ENCODE measurements at regions not wholly inside any gene's neighbourhood (a gene's known extent, or its start where the extent isn't known, plus 50 kb on each side); places are given as distances from the start of the nearest gene placed in this dataset.
"Not testable (repeated sequence)": the region's sequence is repeated elsewhere in the genome, so short reads cannot be mapped to it uniquely, and the experiment has no call there.

GRCh38 chr13:61275251-61275650 lies 140.4 kb downstream of the PCDH20 start:
- Histone ChIP-seq H3K27ac (no peak overlapping the region), H3K27me3 (no peaks in the 10 kb centered on the region), H3K9me3 (no peaks in the 10 kb centered on the region), H3K4me3 (no peak overlapping the region), H3K36me3 (no peaks in the 10 kb centered on the region), H3K4me1 (no peaks in the 10 kb centered on the region)
- WGBS, 2 donors, result 71 to 85% methylated on average over 5 of the region's 5 CpGs
- DNase-seq, result no peak
- intact Hi-C loops (cut with DNase I), result no loop called here
- TF ChIP-seq POLR2A (IDR thresholded peaks at IDR 0.05) (no peak), CTCF (IDR thresholded peaks at IDR 0.05) (no peak)

GRCh38 chr13:61266896-61267295 lies 148.8 kb downstream of the PCDH20 start:
- WGBS, 2 donors, result 90 to 100% methylated on average over 1 to 2 of the region's 6 CpGs
- intact Hi-C loops (cut with DNase I); H3K27me3 ChIP-seq; H3K4me1 ChIP-seq; H3K9me3 ChIP-seq; H3K4me3 ChIP-seq; DNase-seq; H3K27ac ChIP-seq; H3K36me3 ChIP-seq: not testable (repeated sequence)

- TF ChIP-seq POLR2A (IDR thresholded peaks at IDR 0.05) (no peak), CTCF (IDR thresholded peaks at IDR 0.05) (no peak)
- Histone ChIP-seq H3K9me3 (peaks cover 0 to 2% (median 0%) of the 10 kb centered on the region in 3 donors), H3K36me3 (no peaks in the 10 kb centered on the region), H3K4me1 (no peaks in the 10 kb centered on the region), H3K4me3 (no peak overlapping the region), H3K27ac (no peak overlapping the region), H3K27me3 (no peaks in the 10 kb centered on the region)
- WGBS, 2 donors, result 53 to 67% methylated on average over 4 of the region's 4 CpGs
- DNase-seq, result no peak
- intact Hi-C loops (cut with DNase I), result no loop called here
Observed at GRCh38 chr13:61261746-61262472, 153.7 kb downstream of the PCDH20 start.

- Histone ChIP-seq H3K36me3 (no peaks in the 10 kb centered on the region), H3K27ac (no peak overlapping the region), H3K27me3 (no peaks in the 10 kb centered on the region), H3K4me3 (no peak overlapping the region), H3K4me1 (no peaks in the 10 kb centered on the region), H3K9me3 (no peaks in the 10 kb centered on the region)
- no peak for TF ChIP-seq CTCF (IDR thresholded peaks at IDR 0.05)
- no peak for TF ChIP-seq POLR2A (IDR thresholded peaks at IDR 0.05)
- DNase-seq, result no peak
- intact Hi-C loops (cut with DNase I), result no loop called here
Observed at GRCh38 chr13:61258185-61258584, 157.5 kb downstream of the PCDH20 start.

- H3K36me3 ChIP-seq, result no peaks in the 10 kb centered on the region
- intact Hi-C loops (cut with DNase I), result no loop called here
- H3K4me3 ChIP-seq, result no peak overlapping the region
- no peaks in the 10 kb centered on the region for H3K27me3 ChIP-seq
- 52 to 58% methylated on average over 4 of the region's 4 CpGs for WGBS, 2 donors
- no peaks in the 10 kb centered on the region for H3K4me1 ChIP-seq
- no peaks in the 10 kb centered on the region for H3K9me3 ChIP-seq
- DNase-seq, result no peak
- TF ChIP-seq POLR2A (IDR thresholded peaks at IDR 0.05) (no peak), CTCF (IDR thresholded peaks at IDR 0.05) (no peak)
- H3K27ac ChIP-seq, result no peak overlapping the region
Observed at GRCh38 chr13:61255040-61255796, 160.4 kb downstream of the PCDH20 start.

Data from esophagus squamous epithelium (tissue), 5 donors.